VCaP (cell line): ENCODE measurements at regions not wholly inside any gene's neighbourhood (a gene's known extent, or its start where the extent isn't known, plus 50 kb on each side); places are given as distances from the start of the nearest gene placed in this dataset.
A peak's percentile ranks its signal among the peaks of the same experiment; 100 is the strongest.

Source experiments
- H3K27ac ChIP-seq: fragments of 450-650 bp; 2 replicates; pipeline ENCODE4 v1.5.1; 2017
- TF ChIP-seq, protein P1 (sequence below): fragments of 450-650 bp; conservative IDR thresholded peaks from 2 replicates; pipeline ENCODE4 v1.5.1; 2017; ENCODE audit warnings: mild to moderate bottlenecking, moderate library complexity

DNA sequence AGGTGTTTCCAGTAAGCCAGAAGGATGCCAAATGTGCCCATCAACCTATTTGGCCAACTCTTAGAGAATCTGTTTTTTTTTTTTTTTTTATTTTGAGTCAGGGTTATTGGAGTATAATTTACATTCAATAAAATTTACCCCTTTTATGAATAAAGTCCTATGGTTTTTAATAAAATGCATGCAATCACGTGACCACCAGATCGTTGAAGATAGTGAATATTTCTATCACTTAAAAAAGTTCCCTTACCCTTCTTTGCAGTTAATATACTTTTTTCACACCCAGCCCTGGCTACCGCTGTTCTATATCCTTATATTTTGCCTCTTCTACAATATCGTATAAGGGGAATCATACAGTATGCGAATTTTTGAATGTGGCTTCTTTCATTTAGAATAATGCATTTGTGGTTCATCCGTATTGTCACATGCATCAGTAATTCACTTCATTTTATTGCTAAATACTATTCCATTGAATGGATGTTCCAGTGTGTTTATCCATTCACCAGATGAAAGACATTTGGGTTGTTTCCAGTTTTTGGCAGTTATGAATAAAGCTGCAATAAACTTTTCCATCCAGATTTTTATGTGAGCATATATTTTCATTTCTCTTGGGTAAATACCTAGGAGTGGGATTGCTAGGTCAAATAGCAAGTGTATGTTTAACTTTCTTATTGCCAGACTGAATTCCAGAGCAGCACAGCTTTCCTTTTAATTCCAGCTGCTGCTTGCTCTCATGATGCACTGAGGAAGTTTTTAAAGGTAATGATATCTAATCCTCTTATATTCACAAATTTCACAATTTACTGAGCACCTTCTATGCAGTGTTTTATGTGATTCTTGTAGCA lies 156.3 kb upstream of the NT5C1B start:
- TF ChIP-seq, protein P1, sequence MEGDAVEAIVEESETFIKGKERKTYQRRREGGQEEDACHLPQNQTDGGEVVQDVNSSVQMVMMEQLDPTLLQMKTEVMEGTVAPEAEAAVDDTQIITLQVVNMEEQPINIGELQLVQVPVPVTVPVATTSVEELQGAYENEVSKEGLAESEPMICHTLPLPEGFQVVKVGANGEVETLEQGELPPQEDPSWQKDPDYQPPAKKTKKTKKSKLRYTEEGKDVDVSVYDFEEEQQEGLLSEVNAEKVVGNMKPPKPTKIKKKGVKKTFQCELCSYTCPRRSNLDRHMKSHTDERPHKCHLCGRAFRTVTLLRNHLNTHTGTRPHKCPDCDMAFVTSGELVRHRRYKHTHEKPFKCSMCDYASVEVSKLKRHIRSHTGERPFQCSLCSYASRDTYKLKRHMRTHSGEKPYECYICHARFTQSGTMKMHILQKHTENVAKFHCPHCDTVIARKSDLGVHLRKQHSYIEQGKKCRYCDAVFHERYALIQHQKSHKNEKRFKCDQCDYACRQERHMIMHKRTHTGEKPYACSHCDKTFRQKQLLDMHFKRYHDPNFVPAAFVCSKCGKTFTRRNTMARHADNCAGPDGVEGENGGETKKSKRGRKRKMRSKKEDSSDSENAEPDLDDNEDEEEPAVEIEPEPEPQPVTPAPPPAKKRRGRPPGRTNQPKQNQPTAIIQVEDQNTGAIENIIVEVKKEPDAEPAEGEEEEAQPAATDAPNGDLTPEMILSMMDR = no peak
- no peak overlapping the region for H3K27ac ChIP-seq

DNA sequence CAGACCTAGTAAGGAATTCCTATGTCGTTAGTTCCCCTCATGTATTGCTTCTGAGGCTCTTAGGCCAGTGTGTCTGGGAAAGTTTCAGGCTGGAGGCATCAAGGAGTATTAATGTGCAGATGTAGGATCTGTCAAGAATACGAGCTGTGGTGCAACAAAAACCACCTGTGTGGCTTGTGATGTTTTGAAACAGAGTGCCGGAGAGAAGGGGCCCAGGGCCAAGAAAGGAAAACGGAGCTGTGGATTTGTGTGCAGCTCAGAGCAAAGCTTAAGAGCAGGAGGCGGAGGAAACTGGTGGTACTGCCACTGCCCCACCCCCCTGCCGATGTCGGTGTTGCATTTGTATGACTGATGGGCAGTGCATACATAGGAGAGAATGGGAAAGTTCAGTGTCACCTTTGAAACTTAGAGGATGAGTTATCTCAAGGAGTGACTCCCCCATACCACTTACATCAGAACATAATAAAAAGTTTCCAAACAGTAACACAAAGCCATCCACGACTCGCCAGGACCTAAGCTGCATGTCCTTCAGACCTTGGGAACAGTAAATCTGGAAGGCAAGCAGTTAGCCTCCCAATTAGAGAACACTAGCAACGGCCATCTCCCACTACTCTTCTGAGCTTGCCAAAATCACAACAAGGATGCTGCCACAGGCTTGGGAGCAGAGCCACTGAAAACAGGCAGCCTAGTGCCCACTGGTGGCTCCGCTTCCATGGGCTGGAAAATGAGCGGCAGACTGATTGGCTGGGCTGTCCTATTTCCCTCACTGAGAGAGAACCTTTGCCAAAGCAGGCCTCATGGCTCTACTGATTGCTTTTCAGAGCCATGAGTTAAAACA lies 152.7 kb upstream of the NT5C1B start:
- no peak overlapping the region for H3K27ac ChIP-seq
- TF ChIP-seq, protein P1 = peak; percentile 40

DNA sequence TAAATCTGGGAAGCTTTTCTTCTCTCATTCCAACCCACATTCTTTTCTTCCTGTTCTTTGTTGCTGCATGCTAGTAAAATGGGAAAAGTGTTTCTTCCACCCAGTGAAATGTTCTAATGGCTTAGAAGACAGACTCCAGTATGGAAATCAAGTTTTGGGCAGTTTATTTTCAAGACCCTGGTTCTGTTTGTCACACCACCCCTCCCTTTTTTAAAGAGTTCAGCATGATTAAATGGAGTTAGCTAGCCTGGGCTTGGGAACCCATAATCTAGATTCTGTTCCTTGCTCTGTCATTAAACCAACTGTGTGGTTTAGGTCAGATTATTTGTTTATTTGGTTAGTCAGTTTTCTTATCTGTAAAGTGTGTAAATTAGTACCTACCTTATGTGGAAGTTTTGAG lies 151.8 kb upstream of the NT5C1B start:
- H3K27ac ChIP-seq = no peak overlapping the region
- TF ChIP-seq, protein P1 = no peak

DNA sequence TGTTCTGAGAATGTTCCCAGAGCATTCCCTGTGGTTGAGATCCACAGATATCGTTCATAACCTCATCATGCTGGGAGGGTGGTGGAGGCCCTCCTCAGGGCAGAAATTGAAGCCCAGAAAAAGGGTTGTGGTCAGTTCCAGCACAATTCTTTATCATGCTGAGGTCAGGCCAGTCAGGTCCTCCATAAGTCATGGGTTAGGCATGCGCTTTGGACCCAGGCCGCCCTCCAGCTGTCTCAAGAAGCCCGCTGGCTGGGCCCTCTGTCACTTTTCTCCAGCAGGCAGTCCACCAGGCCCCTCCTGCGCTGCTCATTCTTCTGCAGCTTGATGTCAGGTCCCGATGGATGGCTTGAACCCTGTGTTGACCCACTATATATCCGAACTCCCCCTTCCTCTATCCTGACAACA lies 151.1 kb upstream of the NT5C1B start:
- TF ChIP-seq, protein P1 = no peak
- H3K27ac ChIP-seq = no peak overlapping the region

DNA sequence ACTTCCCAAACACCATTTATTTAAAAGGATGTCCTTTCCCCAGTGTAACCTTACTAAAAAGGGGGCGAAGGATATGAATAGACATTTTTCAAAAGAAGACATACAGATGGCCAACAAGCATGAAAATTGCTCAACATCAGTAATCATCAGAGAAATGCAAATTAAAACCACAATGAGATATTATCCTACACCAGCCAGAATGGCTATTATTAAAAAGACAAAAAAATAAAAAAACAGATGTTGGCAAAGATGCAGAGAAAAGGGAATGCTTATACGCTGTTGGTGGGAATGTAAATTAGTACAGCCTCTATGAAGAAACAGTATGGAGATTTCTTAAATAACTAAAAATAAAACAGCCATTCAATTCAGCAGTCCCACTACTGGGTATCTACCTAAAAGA lies 142.3 kb upstream of the NT5C1B start:
- TF ChIP-seq, protein P1 = no peak
- H3K27ac ChIP-seq = no peak overlapping the region

DNA sequence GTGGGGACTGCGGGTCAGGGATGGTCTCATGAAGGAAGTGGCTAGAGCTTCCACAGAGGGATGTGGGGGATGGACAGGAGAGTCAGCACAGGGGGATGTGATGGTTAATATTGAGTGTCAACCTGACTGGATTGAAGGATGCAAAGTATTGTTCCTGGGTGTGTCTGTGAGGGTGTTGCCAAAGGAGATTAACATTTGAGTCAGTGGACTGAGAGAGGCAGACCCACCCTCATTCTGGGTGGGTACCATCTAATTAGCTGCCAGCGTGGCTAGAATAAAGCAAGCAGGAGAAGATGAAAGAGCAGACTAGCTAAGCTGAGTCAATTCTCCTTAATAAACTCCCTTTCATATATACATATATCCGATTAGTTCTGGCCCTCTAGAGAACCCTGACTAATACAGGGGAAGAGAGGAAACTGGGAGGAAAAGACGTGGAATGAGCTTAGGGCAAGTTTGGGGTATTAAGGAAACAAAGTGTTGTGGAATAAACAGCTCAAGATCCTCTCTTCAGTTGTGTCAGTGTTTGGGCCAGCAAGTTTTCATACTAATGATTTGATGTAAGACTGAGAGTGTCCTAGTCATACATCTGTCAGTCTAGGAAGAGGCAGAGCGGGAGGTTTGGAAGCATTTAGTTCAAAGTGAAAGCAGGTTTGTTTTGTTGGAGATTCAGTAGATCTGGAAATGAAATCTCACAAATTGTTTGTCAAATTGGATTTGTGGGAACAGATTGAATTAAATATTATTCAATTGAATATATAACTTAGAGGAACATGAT lies 135.2 kb upstream of the NT5C1B start:
- H3K27ac ChIP-seq = no peak overlapping the region
- TF ChIP-seq, protein P1 = no peak

DNA sequence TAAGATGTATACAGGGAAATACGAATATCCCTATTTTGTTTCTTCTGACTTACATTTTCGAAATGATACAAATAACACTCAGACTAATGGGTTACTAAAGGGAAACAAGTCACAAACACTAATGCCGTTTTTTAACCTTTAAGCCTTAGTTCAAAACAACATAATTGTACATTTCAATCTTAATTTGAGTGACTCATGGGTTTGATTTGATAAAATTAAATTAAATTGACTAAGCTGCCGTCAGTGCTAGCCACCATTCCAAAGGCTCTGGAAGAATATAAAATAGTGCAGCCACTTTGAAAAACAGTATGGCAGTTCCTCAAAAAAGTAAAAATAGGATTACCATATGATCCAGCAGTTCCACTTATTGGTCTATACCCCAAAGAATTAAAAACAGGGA lies 133.8 kb upstream of the NT5C1B start:
- TF ChIP-seq, protein P1 = no peak
- no peak overlapping the region for H3K27ac ChIP-seq
